ENCODE measurements at regions not wholly inside any gene's neighbourhood (a gene's known extent, or its start where the extent isn't known, plus 50 kb on each side); places are given as distances from the start of the nearest gene placed in this dataset.
"Not testable (repeated sequence)": the region's sequence is repeated elsewhere in the genome, so short reads cannot be mapped to it uniquely, and the experiment has no call there.

DNA sequence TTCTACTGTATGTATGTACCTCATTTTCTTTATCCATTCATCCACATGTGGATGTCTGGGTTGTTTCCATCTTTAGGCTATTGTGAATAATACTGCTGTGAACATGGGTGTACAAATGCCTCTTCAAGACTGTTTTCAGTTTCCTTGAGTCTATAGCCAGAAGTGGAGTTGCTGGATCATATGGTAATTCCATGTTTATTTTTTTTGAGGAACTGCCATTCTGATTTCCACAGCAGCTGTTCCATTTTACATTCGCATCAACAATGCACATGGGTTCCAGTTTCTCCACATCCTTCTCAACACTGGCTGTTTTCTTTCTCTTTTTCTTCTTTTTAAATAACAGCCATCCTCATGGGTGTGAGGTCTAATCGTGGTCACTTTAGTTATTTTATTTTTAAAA lies 69.9 kb upstream of the CTBP2 start:
- H3K4me3 ChIP-seq (ENCODE audit: low read depth, low read length): no peak overlapping the region
- DNase-seq (ENCODE audit: low read depth): no peak
- TF ChIP-seq, protein P1, sequence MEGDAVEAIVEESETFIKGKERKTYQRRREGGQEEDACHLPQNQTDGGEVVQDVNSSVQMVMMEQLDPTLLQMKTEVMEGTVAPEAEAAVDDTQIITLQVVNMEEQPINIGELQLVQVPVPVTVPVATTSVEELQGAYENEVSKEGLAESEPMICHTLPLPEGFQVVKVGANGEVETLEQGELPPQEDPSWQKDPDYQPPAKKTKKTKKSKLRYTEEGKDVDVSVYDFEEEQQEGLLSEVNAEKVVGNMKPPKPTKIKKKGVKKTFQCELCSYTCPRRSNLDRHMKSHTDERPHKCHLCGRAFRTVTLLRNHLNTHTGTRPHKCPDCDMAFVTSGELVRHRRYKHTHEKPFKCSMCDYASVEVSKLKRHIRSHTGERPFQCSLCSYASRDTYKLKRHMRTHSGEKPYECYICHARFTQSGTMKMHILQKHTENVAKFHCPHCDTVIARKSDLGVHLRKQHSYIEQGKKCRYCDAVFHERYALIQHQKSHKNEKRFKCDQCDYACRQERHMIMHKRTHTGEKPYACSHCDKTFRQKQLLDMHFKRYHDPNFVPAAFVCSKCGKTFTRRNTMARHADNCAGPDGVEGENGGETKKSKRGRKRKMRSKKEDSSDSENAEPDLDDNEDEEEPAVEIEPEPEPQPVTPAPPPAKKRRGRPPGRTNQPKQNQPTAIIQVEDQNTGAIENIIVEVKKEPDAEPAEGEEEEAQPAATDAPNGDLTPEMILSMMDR (IDR thresholded peaks at IDR 0.05; ENCODE audit: insufficient read depth, low read length, poor library complexity, severe bottlenecking): no peak
- H3K27me3 ChIP-seq (ENCODE audit: control insufficient read depth, insufficient read depth, low read length): no peaks in the 10 kb centered on the region
- no peaks in the 10 kb centered on the region for H3K36me3 ChIP-seq (ENCODE audit: control insufficient read depth, insufficient read depth, low read length)

DNA sequence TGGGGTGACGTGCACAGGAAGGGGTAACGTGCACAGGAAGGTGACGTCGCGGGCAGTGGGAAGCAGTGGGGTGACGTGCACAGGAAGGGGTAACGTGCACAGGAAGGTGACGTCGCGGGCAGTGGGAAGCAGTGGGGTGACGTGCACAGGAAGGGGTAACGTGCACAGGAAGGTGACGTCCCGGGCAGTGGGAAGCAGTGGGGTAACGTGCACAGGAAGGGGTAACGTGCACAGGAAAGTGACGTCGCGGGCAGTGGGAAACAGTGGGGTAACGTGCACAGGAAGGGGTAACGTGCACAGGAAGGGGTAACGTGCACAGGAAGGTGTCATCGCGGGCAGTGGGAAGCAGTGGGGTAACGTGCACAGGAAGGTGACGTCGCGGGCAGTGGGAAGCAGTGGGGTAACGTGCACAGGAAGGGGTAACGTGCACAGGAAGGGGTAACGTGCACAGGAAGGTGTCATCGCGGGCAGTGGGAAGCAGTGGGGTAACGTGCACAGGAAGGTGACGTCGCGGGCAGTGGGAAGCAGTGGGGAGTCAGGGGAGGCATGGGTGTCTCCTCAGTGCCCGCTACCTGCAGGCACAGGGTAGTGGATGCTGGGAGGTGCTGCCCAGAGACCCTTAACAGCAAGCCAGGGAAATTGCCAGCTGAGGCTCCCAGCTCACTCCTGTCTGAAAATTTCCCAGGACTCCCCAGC lies 68.0 kb upstream of the CTBP2 start:
- not testable (repeated sequence) for H3K36me3 ChIP-seq (ENCODE audit: control insufficient read depth, insufficient read depth, low read length); DNase-seq (ENCODE audit: low read depth); H3K27me3 ChIP-seq (ENCODE audit: control insufficient read depth, insufficient read depth, low read length); H3K4me3 ChIP-seq (ENCODE audit: low read depth, low read length)

DNA sequence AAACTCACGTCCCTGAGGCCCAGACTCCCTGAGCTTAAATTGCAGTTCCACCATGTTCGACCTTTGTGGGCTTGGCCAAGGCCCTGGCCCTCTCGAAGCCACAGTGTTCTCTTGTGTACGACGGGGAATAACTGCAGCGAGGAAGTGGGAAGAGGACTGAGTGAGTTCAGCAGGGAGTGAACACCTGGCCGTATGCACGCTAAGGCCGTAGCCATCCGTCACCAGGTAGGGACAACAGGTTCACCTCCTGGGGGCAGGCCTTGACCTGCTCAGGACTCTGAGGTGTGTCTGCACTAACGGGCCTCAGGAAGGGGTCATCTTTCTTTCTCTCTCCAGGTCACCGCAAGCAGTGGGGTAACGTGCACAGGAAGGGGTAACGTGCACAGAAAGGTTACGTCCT lies 67.2 kb upstream of the CTBP2 start:
- Histone ChIP-seq H3K4me3 (ENCODE audit: low read depth, low read length) (no peak overlapping the region), H3K36me3 (ENCODE audit: control insufficient read depth, insufficient read depth, low read length) (no peaks in the 10 kb centered on the region), H3K27me3 (ENCODE audit: control insufficient read depth, insufficient read depth, low read length) (no peaks in the 10 kb centered on the region)
- DNase-seq (ENCODE audit: low read depth): no peak
- TF ChIP-seq, protein P1 (IDR thresholded peaks at IDR 0.05; ENCODE audit: insufficient read depth, low read length, poor library complexity, severe bottlenecking): no peak

DNA sequence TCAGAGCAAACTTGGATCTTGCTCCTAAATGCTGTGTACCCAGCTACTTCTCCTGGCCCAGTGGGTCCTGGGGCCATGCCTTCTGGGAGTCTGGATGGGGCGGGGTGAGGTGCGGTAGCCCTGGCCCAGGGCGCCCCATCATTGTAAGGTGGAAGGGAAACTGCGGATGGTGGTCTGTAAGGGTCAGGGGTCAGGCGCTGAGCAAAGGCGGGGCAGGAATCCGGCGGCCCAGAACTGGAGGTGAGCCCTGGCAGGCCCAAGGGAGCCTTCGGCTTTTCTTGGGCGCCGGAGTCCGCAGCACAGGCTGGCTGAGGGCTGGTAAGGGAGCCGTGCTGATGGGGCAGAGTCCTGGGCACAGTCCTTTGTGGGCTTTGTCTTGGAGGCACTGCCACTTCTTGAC lies 66.5 kb upstream of the CTBP2 start:
- Histone ChIP-seq H3K27me3 (ENCODE audit: control insufficient read depth, insufficient read depth, low read length) (no peaks in the 10 kb centered on the region), H3K36me3 (ENCODE audit: control insufficient read depth, insufficient read depth, low read length) (no peaks in the 10 kb centered on the region), H3K4me3 (ENCODE audit: low read depth, low read length) (no peak overlapping the region)
- no peak for DNase-seq (ENCODE audit: low read depth)
- TF ChIP-seq, protein P1 (IDR thresholded peaks at IDR 0.05; ENCODE audit: insufficient read depth, low read length, poor library complexity, severe bottlenecking): no peak

DNA sequence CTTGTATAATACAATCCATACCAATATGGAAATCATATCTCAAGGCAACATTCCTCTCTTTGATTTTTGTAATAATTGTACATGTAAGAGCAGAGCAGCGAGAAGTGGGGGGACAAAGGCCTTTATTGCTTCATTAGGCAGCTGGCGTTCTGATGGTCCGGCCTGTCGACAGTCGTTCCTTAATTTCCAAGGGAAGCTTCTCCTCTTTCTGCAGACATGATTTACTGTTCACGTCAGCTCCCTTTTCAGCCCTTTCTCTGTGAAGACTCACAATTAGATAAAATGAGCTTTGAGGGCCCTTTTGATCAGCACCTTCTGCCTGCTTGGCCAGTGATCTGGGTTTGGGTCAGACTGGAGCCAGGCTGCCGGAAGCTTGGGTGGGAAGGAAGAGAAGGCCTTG lies 65.6 kb upstream of the CTBP2 start:
- H3K27me3 ChIP-seq (ENCODE audit: control insufficient read depth, insufficient read depth, low read length): no peaks in the 10 kb centered on the region
- DNase-seq (ENCODE audit: low read depth): no peak
- TF ChIP-seq, protein P1 (IDR thresholded peaks at IDR 0.05; ENCODE audit: insufficient read depth, low read length, poor library complexity, severe bottlenecking): no peak

DNA sequence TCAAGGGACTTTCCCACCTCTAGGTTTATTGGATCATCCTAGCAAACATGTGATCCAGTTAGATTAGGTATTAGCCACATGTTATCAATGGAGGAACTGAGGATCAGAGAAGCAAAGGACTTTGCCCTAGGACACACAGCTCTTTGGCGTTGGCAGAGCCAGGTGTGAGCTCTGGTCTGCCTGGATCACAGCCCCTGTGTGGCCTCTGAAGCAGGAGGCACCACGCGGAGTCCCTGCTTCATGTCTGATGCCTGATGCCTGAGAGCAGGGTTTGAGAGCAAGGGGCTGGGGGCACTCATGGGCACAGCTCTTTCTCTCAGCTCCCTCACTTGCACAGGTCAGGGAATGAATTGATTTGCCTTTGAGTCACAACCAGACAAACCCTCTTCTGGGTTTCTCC lies 64.7 kb upstream of the CTBP2 start:
- TF ChIP-seq, protein P1 (IDR thresholded peaks at IDR 0.05; ENCODE audit: insufficient read depth, low read length, poor library complexity, severe bottlenecking): no peak
- H3K27me3 ChIP-seq (ENCODE audit: control insufficient read depth, insufficient read depth, low read length): no peaks in the 10 kb centered on the region
- DNase-seq (ENCODE audit: low read depth): no peak
- no peaks in the 10 kb centered on the region for H3K36me3 ChIP-seq (ENCODE audit: control insufficient read depth, insufficient read depth, low read length)
- no peak overlapping the region for H3K4me3 ChIP-seq (ENCODE audit: low read depth, low read length)

More for the DNA sequence above, 65.6 kb upstream of the CTBP2 start:
- H3K36me3 ChIP-seq (ENCODE audit: control insufficient read depth, insufficient read depth, low read length): no peaks in the 10 kb centered on the region
- no peak overlapping the region for H3K4me3 ChIP-seq (ENCODE audit: low read depth, low read length)

All from kidney epithelial cell (primary cell).